ENCODE measurements at regions not wholly inside any gene's neighbourhood (a gene's known extent, or its start where the extent isn't known, plus 50 kb on each side); places are given as distances from the start of the nearest gene placed in this dataset.
"Not testable (repeated sequence)": the region's sequence is repeated elsewhere in the genome, so short reads cannot be mapped to it uniquely, and the experiment has no call there.

DNA sequence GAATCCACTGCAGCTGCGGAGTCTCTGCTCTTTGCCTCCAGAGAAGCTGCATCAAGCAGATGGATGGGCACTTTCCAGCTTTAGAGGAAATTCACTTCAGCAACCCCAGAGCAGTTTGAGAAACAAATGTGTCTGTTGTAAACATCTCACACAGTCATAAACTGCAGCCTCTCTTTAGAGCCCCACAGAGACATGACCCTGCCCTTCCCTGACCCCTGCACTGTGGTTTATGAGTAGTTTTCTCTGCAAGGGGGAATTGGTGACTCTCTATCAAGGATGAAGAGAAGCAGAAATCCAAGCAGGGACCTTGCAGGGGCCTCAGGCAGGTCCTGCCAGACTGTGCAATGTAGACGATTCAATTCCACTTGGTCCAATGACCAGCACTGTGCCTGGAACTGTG is 160.2 kb downstream of the SH2D4B start:
- no peak for DNase-seq

GRCh38 chr10:80699602-80700039 is 161.9 kb downstream of the SH2D4B start:
- peak; percentile 70 for DNase-seq

DNA sequence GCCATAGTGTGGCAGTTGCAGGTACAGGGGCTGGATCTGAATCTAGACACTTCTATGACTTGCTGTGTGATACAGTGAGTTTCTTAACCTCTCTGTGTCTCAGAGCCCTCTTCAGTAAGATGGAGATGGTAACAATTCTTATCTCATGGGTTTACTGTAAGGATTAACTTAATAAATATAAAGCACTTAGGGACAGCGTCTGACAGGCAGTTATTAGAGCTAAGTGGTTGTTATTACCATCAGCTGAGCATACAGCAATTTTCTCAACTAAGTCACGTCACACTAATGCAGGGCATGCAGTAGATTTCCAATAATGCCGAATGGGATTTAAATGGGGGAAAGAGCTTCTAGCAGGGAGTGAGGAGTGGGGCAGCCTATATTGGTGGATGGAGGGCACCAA is 162.6 kb downstream of the SH2D4B start:
- no peak for DNase-seq

- DNase-seq: no peak
These were observed 163.2 kb downstream of the SH2D4B start for GRCh38 chr10:80700760-80701444.

GRCh38 chr10:80701706-80702105 is 164.0 kb downstream of the SH2D4B start:
- no peak for DNase-seq

GRCh38 chr10:80702143-80702542 is 164.4 kb downstream of the SH2D4B start:
- no peak for DNase-seq

GRCh38 chr10:80705899-80706298 is 168.2 kb downstream of the SH2D4B start:
- no peak for DNase-seq

DNA sequence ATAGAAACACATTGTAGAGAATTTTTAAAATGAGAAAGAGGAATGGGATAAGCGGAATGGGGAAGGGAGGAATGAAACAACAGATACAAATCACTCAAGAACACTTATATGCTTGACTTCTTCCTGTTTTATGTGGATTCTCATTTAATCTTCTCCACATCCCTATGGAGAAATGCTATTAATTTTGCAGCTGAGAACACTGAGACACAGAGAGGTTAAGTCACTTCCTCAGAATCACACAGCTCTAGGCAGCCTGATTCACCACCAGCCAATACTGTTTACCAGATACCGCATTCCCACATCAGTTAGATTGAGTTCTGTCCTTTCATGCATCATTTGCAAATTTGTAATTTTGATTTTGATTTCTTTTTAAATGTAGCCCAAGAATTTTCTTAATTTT is 170.5 kb downstream of the SH2D4B start:
- DNase-seq: no peak

GRCh38 chr10:80708808-80709207 is 171.1 kb downstream of the SH2D4B start:
- no peak for DNase-seq

- DNase-seq: no peak
These were observed 172.2 kb downstream of the SH2D4B start for GRCh38 chr10:80709866-80710265.

GRCh38 chr10:80713398-80713928 is 175.8 kb downstream of the SH2D4B start:
- no peak for DNase-seq

- no peak for DNase-seq
These were observed 176.9 kb downstream of the SH2D4B start for GRCh38 chr10:80714566-80714965.

- DNase-seq: no peak
These were observed 180.3 kb downstream of the SH2D4B start for GRCh38 chr10:80718024-80718423.

DNA sequence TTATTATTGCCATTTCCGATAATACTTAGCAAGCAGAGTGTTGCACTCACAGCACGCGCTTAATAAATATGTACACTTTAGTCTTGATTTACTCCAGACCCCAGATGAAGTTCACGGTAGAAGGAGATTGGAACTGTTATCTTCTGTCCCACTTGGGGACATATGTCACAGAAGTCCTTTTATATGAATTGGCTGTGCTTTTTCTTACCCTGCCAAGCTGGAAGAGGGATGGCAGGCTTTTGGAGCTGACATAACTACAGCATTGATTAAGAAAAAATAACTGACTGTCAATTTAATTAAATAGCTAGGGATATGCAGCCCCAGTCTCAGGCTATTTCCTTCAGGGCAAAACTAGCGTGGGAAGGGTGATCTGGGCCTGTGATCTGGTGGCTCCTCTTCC is 182.2 kb downstream of the SH2D4B start:
- DNase-seq: no peak

GRCh38 chr10:80720549-80720948 is 182.8 kb downstream of the SH2D4B start:
- no peak for DNase-seq

DNA sequence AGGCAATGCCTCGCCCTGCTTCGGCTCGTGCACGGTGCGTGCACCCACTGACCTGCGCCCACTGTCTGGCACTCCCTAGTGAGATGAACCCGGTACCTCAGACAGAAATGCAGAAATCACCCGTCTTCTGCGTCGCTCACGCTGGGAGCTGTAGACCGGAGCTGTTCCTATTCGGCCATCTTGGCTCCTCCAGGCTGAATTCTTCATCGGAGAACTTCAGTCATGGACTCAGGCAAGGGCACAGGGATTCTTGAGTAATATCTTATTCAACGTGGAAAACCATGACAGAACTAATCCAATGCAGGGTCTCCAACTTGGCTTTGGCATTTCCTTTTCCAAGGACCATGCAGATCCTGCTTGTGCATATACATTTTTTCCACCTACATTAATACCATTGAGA is 190.7 kb downstream of the SH2D4B start:
- not testable (repeated sequence) for DNase-seq

- no peak for DNase-seq
These were observed 192.2 kb downstream of the SH2D4B start for GRCh38 chr10:80729896-80730295.

DNA sequence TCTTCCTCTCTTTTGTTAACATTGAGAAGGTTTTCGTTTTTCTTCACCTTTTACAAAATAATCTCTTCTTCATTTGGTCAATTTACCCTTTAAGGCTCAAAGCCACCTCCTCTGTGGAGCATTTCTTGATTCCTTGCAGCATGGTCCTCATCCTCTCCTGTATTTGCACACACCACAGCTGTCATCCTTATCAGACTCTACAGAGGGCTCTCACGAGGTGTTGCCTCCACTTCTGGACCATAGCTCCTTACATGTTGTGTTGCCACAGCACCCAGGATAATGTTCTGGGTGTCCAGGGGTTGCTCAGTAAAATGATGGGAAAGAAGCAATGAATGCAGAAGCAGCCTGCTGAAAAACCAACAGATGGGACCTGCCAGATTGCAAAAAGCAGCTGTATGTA is 192.8 kb downstream of the SH2D4B start:
- DNase-seq: no peak

- DNase-seq: no peak
These were observed 196.9 kb downstream of the SH2D4B start for GRCh38 chr10:80734589-80734988.

DNA sequence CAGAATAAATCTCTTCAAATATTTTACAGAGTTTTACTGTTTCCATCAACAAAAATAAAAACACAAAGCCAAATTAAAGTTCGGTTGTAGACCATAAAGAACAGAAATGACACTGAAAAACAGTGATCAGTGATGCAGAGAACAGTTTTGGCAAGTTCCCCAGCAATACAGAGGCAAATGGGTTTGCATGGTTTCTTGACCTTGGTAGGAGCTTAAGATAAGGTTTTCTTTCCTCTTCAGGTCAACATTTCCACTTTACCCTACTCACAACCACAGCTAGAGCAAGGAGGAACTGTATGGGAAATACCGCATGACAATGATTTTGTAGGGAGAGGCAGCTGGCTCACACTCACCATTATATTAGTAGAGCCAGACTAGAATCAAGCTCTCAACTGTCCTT is 199.5 kb downstream of the SH2D4B start:
- no peak for DNase-seq

DNA sequence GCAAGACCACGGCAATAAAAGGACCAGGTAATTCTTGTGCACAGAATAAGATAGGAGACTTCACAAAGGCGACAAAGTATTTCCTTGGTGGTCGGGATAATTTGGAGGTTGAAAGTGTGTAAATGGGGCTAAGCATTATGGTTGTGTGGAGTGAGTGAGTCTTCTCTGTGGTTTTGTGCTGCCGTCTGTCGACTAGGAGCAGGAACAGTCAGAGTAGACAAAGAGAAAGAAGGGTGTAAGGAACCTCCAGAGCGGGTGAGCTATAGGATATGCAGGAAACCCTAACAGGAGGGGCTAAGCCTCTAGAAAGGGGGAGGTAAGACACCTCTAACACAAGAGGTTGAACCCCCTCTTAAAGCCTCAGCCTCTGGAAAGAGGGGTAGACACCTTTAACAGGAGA is 201.6 kb downstream of the SH2D4B start:
- DNase-seq: no peak

- DNase-seq: no peak
These were observed 202.4 kb downstream of the SH2D4B start for GRCh38 chr10:80739963-80740715.

GRCh38 chr10:80741278-80741677 is 203.6 kb downstream of the SH2D4B start:
- no peak for DNase-seq

GRCh38 chr10:80750268-80750667 is 212.6 kb downstream of the SH2D4B start:
- DNase-seq: no peak

All from activated CD4-positive, alpha-beta T cell treated with anti-CD3 and anti-CD28 coated beads, Interleukin-2, amount 50 U/mL, for 1 hour (primary cell).